GM23248 (cell line): ENCODE measurements at regions not wholly inside any gene's neighbourhood (a gene's known extent, or its start where the extent isn't known, plus 50 kb on each side); places are given as distances from the start of the nearest gene placed in this dataset.

Source experiments
- DNase-seq: peaks from one replicate; pipeline ENCODE4 v3.0.0-alpha.2; 2015
- H2AFZ ChIP-seq: fragments of 200-600 bp; sonication (generic); 2 replicates; pipeline ENCODE4 v1.6.1; 2016; ENCODE audit warnings: antibody characterized with exemption
- H3F3A ChIP-seq: fragments of 200-600 bp; sonication (generic); 2 replicates; pipeline ENCODE4 v1.6.1; 2016; ENCODE audit warnings: mild to moderate bottlenecking, antibody characterized with exemption, mixed run types; ENCODE audit not compliant: insufficient read depth
- H3K27ac ChIP-seq: fragments of 200-600 bp; sonication (generic); 2 replicates; pipeline ENCODE4 v1.5.1; 2016; ENCODE audit warnings: mild to moderate bottlenecking
- H3K27me3 ChIP-seq: fragments of 200-600 bp; sonication (generic); replicated peaks from 2 replicates; pipeline ENCODE4 v1.6.1; 2016; ENCODE audit warnings: mild to moderate bottlenecking; ENCODE audit not compliant: insufficient read depth
- H3K36me3 ChIP-seq: fragments of 200-600 bp; sonication (generic); 2 replicates; pipeline ENCODE4 v1.6.1; 2016; ENCODE audit warnings: low read depth, mild to moderate bottlenecking
- H3K4me1 ChIP-seq: fragments of 200-600 bp; sonication (generic); 2 replicates; pipeline ENCODE4 v1.6.1; 2016; ENCODE audit warnings: mild to moderate bottlenecking; ENCODE audit not compliant: insufficient read depth
- H3K4me2 ChIP-seq: fragments of 200-600 bp; sonication (generic); one replicate; pipeline ENCODE4 v1.6.1; 2016; ENCODE audit warnings: mild to moderate bottlenecking; ENCODE audit not compliant: unreplicated experiment
- H3K4me3 ChIP-seq: fragments of 200-600 bp; sonication (generic); 2 replicates; pipeline ENCODE4 v1.5.1; 2016; ENCODE audit warnings: mild to moderate bottlenecking
- H3K79me2 ChIP-seq: fragments of 200-600 bp; sonication (generic); 2 replicates; pipeline ENCODE4 v1.6.1; 2016; ENCODE audit warnings: mild to moderate bottlenecking; ENCODE audit not compliant: insufficient read depth
- H3K9ac ChIP-seq: fragments of 200-600 bp; sonication (generic); 2 replicates; pipeline ENCODE4 v1.6.1; 2016; ENCODE audit warnings: mild to moderate bottlenecking
- H3K9me2 ChIP-seq: fragments of 200-600 bp; sonication (generic); 2 replicates; pipeline ENCODE4 v1.6.1; 2016; ENCODE audit warnings: mixed run types, mild to moderate bottlenecking, moderate library complexity; ENCODE audit not compliant: insufficient read depth
- H3K9me3 ChIP-seq: fragments of 200-600 bp; sonication (generic); one replicate; pipeline ENCODE4 v1.6.1; 2017; ENCODE audit warnings: low read depth
- H4K20me1 ChIP-seq: fragments of 200-600 bp; sonication (generic); 2 replicates; pipeline ENCODE4 v1.6.0; 2016; ENCODE audit not compliant: insufficient read depth
- EZH2 ChIP-seq: fragments of 200-600 bp; sonication (generic); IDR thresholded peaks from 2 replicates; pipeline ENCODE4 v1.6.1; 2018; ENCODE audit warnings: antibody characterized with exemption, mild to moderate bottlenecking; ENCODE audit not compliant: insufficient read depth, poor library complexity, severe bottlenecking
- EZH2phosphoT487 ChIP-seq: fragments of 200-600 bp; sonication (generic); IDR thresholded peaks from 2 replicates; pipeline ENCODE4 v1.6.1; 2018; ENCODE audit warnings: antibody characterized with exemption, moderate library complexity, mild to moderate bottlenecking, low read depth; ENCODE audit not compliant: insufficient read depth
- WGBS, 2 experiments: methylation state at CpG; one replicate each; pipeline ENCODE4 v1.1.6; 2015 to 2017; ENCODE audit warnings: low lambda C conversion rate in 2 of 2, low coverage in 1 of 2; ENCODE audit errors: missing lambda C conversion rate in 2 of 2; 5-methylcytosine and 5-hydroxymethylcytosine counted together
- in situ Hi-C: fragments of 300-500 bp; cut with MboI; formaldehyde crosslinking; loops from 2 replicates; pipeline ENCODE4 v1.15.0; 2020

GRCh38 chr17:72307836-72308235 lies 187.0 kb downstream of the SOX9 start:
- Histone ChIP-seq H3K4me1 (no peaks in the 10 kb centered on the region), H3K4me3 (no peak overlapping the region), H3K79me2 (no peaks in the 10 kb centered on the region), H4K20me1 (no peaks in the 10 kb centered on the region), H3K27ac (no peak overlapping the region), H3K36me3 (no peaks in the 10 kb centered on the region), H3F3A (no peaks in the 10 kb centered on the region), H2AFZ (no peak overlapping the region), H3K4me2 (no peak overlapping the region), H3K27me3 (0 out of 2 replicates have a peak, but pooled peaks cover 4% of the 10 kb centered on the region), H3K9me2 (no peaks in the 10 kb centered on the region), H3K9me3 (no peaks in the 10 kb centered on the region), H3K9ac (no peak overlapping the region)
- DNase-seq, result no peak
- no peak for TF ChIP-seq EZH2
- TF ChIP-seq EZH2phosphoT487, result no peak
- in situ Hi-C loops, result no loop called here
- 34 to 36% methylated on average over 3 of the region's 3 CpGs for WGBS, 2 experiments

DNA sequence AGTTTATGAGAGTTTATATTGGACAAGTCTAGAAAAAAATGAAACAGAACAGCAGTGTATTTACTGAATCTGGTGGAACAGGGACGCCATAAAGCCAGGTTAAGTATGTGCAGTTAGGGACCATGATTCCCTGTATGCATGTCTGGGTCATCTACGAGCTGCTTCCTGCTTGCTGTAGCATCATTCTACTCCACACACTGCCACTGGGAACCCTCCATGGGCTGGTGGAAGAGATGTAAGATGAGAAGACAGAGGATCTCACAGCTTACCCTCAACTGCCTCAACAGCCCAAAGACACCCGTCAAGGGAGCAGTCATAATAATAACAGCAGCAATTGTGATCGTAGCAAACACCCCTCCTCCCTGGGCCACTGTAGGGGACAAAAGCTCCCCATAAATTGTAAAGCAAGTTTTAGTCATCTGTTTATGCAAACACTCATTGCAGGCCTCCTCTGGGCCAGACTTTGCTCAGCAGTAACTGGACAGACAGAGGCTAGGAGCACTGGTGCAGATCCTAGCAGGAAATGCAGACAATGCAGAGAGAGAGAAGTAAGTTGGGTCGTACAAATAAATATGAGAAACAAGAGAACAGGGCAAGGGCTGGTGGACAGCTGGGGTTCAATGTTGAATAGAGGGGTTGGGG lies 188.0 kb downstream of the SOX9 start:
- Histone ChIP-seq H3K4me1 (no peaks in the 10 kb centered on the region), H3K27ac (no peak overlapping the region), H3K9me3 (no peaks in the 10 kb centered on the region), H4K20me1 (no peaks in the 10 kb centered on the region), H3K36me3 (no peaks in the 10 kb centered on the region), H3K79me2 (no peaks in the 10 kb centered on the region), H3K9me2 (no peaks in the 10 kb centered on the region), H3F3A (no peaks in the 10 kb centered on the region), H3K4me2 (no peak overlapping the region), H3K9ac (no peak overlapping the region), H3K27me3 (0 out of 2 replicates have a peak, but pooled peaks cover 8% of the 10 kb centered on the region), H3K4me3 (no peak overlapping the region), H2AFZ (no peak overlapping the region)
- in situ Hi-C loops, result no loop called here
- WGBS, 2 experiments, result 82 to 84% methylated on average over 5 of the region's 5 CpGs
- TF ChIP-seq EZH2 (no peak), EZH2phosphoT487 (no peak)
- DNase-seq, result no peak

DNA sequence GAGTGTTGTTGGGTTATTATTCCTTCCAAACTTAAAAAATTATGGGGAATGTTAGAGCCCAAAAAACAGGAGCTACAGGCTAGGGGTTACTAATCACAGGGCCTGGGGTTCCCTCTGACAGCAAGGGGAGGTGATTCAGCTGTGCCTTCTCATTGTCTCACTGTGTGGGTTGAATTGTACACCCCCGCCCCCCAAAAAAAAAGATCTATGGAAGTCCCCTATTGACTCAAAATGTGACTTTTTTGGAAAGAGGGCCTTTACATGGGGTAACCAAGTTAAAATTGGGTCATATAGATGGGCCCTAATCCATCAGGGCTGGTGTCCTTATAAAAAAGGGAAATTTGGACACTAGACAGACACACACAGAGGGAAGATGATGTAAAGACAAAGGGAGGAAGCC lies 190.2 kb downstream of the SOX9 start:
- Histone ChIP-seq H4K20me1 (no peaks in the 10 kb centered on the region), H3K9ac (no peak overlapping the region), H3K4me3 (no peak overlapping the region), H3K27me3 (peaks cover 16% of the 10 kb centered on the region), H3K4me2 (no peak overlapping the region), H3K9me3 (no peaks in the 10 kb centered on the region), H3K9me2 (no peaks in the 10 kb centered on the region), H3K36me3 (no peaks in the 10 kb centered on the region), H3K4me1 (no peaks in the 10 kb centered on the region), H2AFZ (no peak overlapping the region), H3K79me2 (no peaks in the 10 kb centered on the region), H3F3A (no peaks in the 10 kb centered on the region), H3K27ac (no peak overlapping the region)
- in situ Hi-C loops, result no loop called here
- DNase-seq, result no peak
- TF ChIP-seq EZH2phosphoT487, result no peak
- TF ChIP-seq EZH2, result no peak
- 76 to 79% methylated on average over 1 of the region's 1 CpG for WGBS, 2 experiments

GRCh38 chr17:72315122-72315913 lies 194.5 kb downstream of the SOX9 start:
- no peak for DNase-seq

More at GRCh38 chr17:72315122-72315913, 194.5 kb downstream of the SOX9 start:
- H3K79me2 ChIP-seq, result no peaks in the 10 kb centered on the region
- peaks cover 27% of the 10 kb centered on the region for H3K27me3 ChIP-seq
- no peaks in the 10 kb centered on the region for H3K9me3 ChIP-seq
- no peaks in the 10 kb centered on the region for H4K20me1 ChIP-seq
- H3K4me3 ChIP-seq, result no peak overlapping the region
- no peaks in the 10 kb centered on the region for H3K9me2 ChIP-seq
- no peak overlapping the region for H3K4me2 ChIP-seq
- TF ChIP-seq EZH2phosphoT487, result no peak
- TF ChIP-seq EZH2, result no peak
- H2AFZ ChIP-seq, result no peak overlapping the region
- no peak overlapping the region for H3K9ac ChIP-seq
- no peak overlapping the region for H3K27ac ChIP-seq
- in situ Hi-C loops, result no loop called here
- WGBS, 2 experiments, result 54 to 57% methylated on average over 4 of the region's 4 CpGs
- H3K4me1 ChIP-seq, result no peaks in the 10 kb centered on the region
- H3K36me3 ChIP-seq, result no peaks in the 10 kb centered on the region
- H3F3A ChIP-seq, result no peaks in the 10 kb centered on the region
